Endodermal cell (in vitro differentiated cells): ENCODE measurements at regions not wholly inside any gene's neighbourhood (a gene's known extent, or its start where the extent isn't known, plus 50 kb on each side); places are given as distances from the start of the nearest gene placed in this dataset.

Source experiments
- DNase-seq: peaks from one replicate; pipeline ENCODE4 v3.0.0-alpha.2; 2017
- H3K27ac ChIP-seq: 2 replicates; pipeline ENCODE4 v1.5.1; 2013; ENCODE audit warnings: mild to moderate bottlenecking, low read depth, low read length, moderate library complexity
- H3K27me3 ChIP-seq: 2 replicates; pipeline ENCODE4 v1.6.1; 2013; ENCODE audit warnings: mild to moderate bottlenecking, low read length, moderate library complexity; ENCODE audit not compliant: insufficient read depth, control insufficient read depth, poor library complexity, severe bottlenecking
- H3K36me3 ChIP-seq: 2 replicates; pipeline ENCODE4 v1.7.0; 2013; ENCODE audit warnings: mild to moderate bottlenecking, low read length, moderate library complexity; ENCODE audit not compliant: control insufficient read depth, insufficient read depth
- H3K4me1 ChIP-seq: one replicate; pipeline ENCODE4 v1.7.0; 2013; ENCODE audit warnings: low read length; ENCODE audit not compliant: control insufficient read depth, insufficient read depth
- H3K4me3 ChIP-seq: 2 replicates; pipeline ENCODE4 v1.5.1; 2013; ENCODE audit warnings: mild to moderate bottlenecking, low read length, moderate library complexity
- H3K9ac ChIP-seq: 2 replicates; pipeline ENCODE4 v1.6.1; 2013; ENCODE audit warnings: mild to moderate bottlenecking, low read length, moderate library complexity; ENCODE audit not compliant: poor library complexity, severe bottlenecking; ENCODE audit errors: extremely low read depth
- H3K9me3 ChIP-seq: 2 replicates; pipeline ENCODE4 v1.6.1; 2013; ENCODE audit warnings: mild to moderate bottlenecking, low read length, moderate library complexity; ENCODE audit not compliant: control insufficient read depth
- H3K27ac Mint-ChIP-seq: 2 replicates; pipeline ENCODE4 v1.8.0; 2020; ENCODE audit warnings: mixed read lengths
- H3K27me3 Mint-ChIP-seq: 2 replicates; pipeline ENCODE4 v1.8.0; 2021; ENCODE audit warnings: mild to moderate bottlenecking, mixed read lengths; ENCODE audit not compliant: insufficient read depth
- H3K36me3 Mint-ChIP-seq: 2 replicates; pipeline ENCODE4 v1.8.0; 2020; ENCODE audit warnings: low read depth, mixed read lengths
- H3K4me1 Mint-ChIP-seq: 2 replicates; pipeline ENCODE4 v1.8.0; 2020; ENCODE audit warnings: mixed read lengths
- H3K4me3 Mint-ChIP-seq: 2 replicates; pipeline ENCODE4 v1.8.0; 2020; ENCODE audit warnings: mild to moderate bottlenecking, moderate library complexity, mixed read lengths
- H3K9me3 Mint-ChIP-seq: 2 replicates; pipeline ENCODE4 v1.8.0; 2020; ENCODE audit warnings: mild to moderate bottlenecking, mixed read lengths
- WGBS, 2 experiments: methylation state at CpG; one replicate each; pipeline versions ENCODE4 v1.1.5 to v1.1.7; 2013; ENCODE audit warnings: missing lambda C conversion rate in 2 of 2, mixed read lengths in 1 of 2; ENCODE audit not compliant: insufficient coverage in 1 of 2, insufficient read length in 1 of 2; 5-methylcytosine and 5-hydroxymethylcytosine counted together
- TF ChIP-seq, protein P1 (sequence below): fragments of 200-600 bp; sonication (generic); conservative IDR thresholded peaks from 2 replicates; pipeline ENCODE4 v1.5.0; 2021; ENCODE audit warnings: antibody characterized with exemption, mild to moderate bottlenecking

DNA sequence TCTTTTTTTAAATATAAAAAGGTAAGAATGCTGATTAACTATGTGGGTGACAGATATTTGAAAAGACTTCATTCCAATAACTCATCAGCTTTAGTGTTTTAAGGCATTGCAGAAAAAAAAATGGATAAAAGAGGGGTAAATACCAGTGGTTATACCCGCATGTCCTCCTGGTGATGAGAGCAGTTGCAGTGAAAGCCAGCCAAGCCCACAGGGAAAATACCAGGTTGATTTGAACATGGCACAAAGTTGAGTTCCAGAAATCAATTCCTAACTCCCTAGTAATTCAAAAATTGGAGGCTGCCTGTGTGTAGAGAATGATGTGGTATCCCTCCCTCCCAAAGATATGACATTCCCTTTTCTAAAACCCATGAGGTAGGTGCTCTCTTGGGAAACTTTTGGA lies 453.2 kb upstream of the SOX9 start:
- Mint-ChIP-seq H3K27me3 (no peaks in the 10 kb centered on the region), H3K4me3 (no peak overlapping the region), H3K4me1 (no peaks in the 10 kb centered on the region), H3K27ac (no peak overlapping the region), H3K9me3 (peaks cover 4% of the 10 kb centered on the region), H3K36me3 (no peaks in the 10 kb centered on the region)
- Histone ChIP-seq H3K9me3 (no peaks in the 10 kb centered on the region), H3K36me3 (no peaks in the 10 kb centered on the region), H3K4me3 (no peak overlapping the region), H3K4me1 (no peaks in the 10 kb centered on the region), H3K9ac (no peak overlapping the region), H3K27ac (no peak overlapping the region), H3K27me3 (no peaks in the 10 kb centered on the region)
- 88% methylated on average over 1 of the region's 1 CpG; no CpG with 5 or more reads in 1 of the 2 experiments for whole genome bisulfite sequencing, 2 experiments
- TF ChIP-seq, protein P1, sequence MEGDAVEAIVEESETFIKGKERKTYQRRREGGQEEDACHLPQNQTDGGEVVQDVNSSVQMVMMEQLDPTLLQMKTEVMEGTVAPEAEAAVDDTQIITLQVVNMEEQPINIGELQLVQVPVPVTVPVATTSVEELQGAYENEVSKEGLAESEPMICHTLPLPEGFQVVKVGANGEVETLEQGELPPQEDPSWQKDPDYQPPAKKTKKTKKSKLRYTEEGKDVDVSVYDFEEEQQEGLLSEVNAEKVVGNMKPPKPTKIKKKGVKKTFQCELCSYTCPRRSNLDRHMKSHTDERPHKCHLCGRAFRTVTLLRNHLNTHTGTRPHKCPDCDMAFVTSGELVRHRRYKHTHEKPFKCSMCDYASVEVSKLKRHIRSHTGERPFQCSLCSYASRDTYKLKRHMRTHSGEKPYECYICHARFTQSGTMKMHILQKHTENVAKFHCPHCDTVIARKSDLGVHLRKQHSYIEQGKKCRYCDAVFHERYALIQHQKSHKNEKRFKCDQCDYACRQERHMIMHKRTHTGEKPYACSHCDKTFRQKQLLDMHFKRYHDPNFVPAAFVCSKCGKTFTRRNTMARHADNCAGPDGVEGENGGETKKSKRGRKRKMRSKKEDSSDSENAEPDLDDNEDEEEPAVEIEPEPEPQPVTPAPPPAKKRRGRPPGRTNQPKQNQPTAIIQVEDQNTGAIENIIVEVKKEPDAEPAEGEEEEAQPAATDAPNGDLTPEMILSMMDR: no peak
- no peak for DNase-seq

GRCh38 chr17:71668807-71669206 lies 452.0 kb upstream of the SOX9 start:
- Histone ChIP-seq H3K4me3 (no peak overlapping the region), H3K4me1 (no peaks in the 10 kb centered on the region), H3K27ac (no peak overlapping the region), H3K9me3 (no peaks in the 10 kb centered on the region), H3K9ac (no peak overlapping the region), H3K36me3 (no peaks in the 10 kb centered on the region), H3K27me3 (no peaks in the 10 kb centered on the region)
- 94 to 100% methylated on average over 2 of the region's 2 CpGs for WGBS, 2 experiments
- Mint-ChIP-seq H3K9me3 (peaks cover 4% of the 10 kb centered on the region), H3K36me3 (no peaks in the 10 kb centered on the region), H3K4me3 (no peak overlapping the region), H3K4me1 (no peaks in the 10 kb centered on the region), H3K27ac (no peak overlapping the region), H3K27me3 (no peaks in the 10 kb centered on the region)
- TF ChIP-seq, protein P1: no peak
- no peak for DNase-seq

DNA sequence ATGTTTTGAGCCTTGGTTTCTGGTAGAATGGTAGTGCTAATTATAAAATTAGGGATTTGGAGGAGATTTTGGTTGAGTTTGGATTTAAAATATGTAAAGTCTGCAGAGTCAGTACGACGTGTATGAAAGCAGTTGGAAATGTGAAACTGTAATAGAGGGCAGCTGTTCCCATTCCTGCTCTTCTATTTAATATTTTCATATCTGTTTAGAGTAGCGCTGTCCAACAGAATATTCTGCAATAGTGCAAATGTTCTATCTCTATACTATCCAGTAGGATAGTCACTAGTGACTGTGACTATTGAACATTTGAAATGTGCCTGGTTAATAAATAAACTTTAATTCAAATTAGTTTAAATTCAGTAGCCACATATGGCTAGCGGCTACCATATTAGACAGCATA lies 443.4 kb upstream of the SOX9 start:
- DNase-seq: no peak
- no peak overlapping the region for H3K4me3 Mint-ChIP-seq
- H3K27ac ChIP-seq: no peak overlapping the region
- H3K9me3 ChIP-seq: no peaks in the 10 kb centered on the region
- no peaks in the 10 kb centered on the region for H3K4me1 ChIP-seq
- peaks cover 12% of the 10 kb centered on the region for H3K4me1 Mint-ChIP-seq
- no peaks in the 10 kb centered on the region for H3K9me3 Mint-ChIP-seq
- no peaks in the 10 kb centered on the region for H3K36me3 ChIP-seq
- no peak overlapping the region for H3K4me3 ChIP-seq
- no peak overlapping the region for H3K9ac ChIP-seq
- 83 to 100% methylated on average over 2 to 3 of the region's 4 CpGs for WGBS, 2 experiments
- TF ChIP-seq, protein P1: no peak
- H3K27me3 Mint-ChIP-seq: peaks cover 3% of the 10 kb centered on the region
- no peaks in the 10 kb centered on the region for H3K36me3 Mint-ChIP-seq
- peaks cover 32% of the 10 kb centered on the region for H3K27me3 ChIP-seq
- H3K27ac Mint-ChIP-seq: no peak overlapping the region
